ENCODE measurements at regions not wholly inside any gene's neighbourhood (a gene's known extent, or its start where the extent isn't known, plus 50 kb on each side); places are given as distances from the start of the nearest gene placed in this dataset.

- Mint-ChIP-seq H3K4me1 (ENCODE audit: low read depth, unreplicated experiment) (no peaks in the 10 kb centered on the region), H3K27ac (ENCODE audit: unreplicated experiment) (no peak overlapping the region), H3K36me3 (ENCODE audit: insufficient read depth, unreplicated experiment) (no peaks in the 10 kb centered on the region), H3K9me3 (ENCODE audit: unreplicated experiment) (no peaks in the 10 kb centered on the region), H3K4me3 (ENCODE audit: unreplicated experiment) (no peak overlapping the region), H3K27me3 (ENCODE audit: insufficient read depth, unreplicated experiment) (no peaks in the 10 kb centered on the region)
- H3K36me3 ChIP-seq (ENCODE audit: control insufficient read depth, insufficient read depth, low read length): no peaks in the 10 kb centered on the region
- intact Hi-C loops (cut with micrococcal nuclease; ENCODE audit: unreplicated experiment): no loop called here
- no peaks in the 10 kb centered on the region for H3K9me3 ChIP-seq
- no peak overlapping the region for H3K4me3 ChIP-seq (ENCODE audit: low read depth, low read length)
- no TSS peak for BruUV-seq (replicated peaks)
- no peak for TF ChIP-seq CTCF (IDR thresholded peaks at IDR 0.05; ENCODE audit: insufficient read depth in 1 of 2, low read depth in 1 of 2, low read length in 1 of 2, severe bottlenecking in 1 of 2, unreplicated experiment in 1 of 2)
- no peaks in the 10 kb centered on the region for H3K27me3 ChIP-seq (replicated peaks; ENCODE audit: control insufficient read depth, insufficient read depth, low read length)
- no peak for DNase-seq
- H3K4me1 ChIP-seq: no peaks in the 10 kb centered on the region
- ChIA-PET POLR2A (no interaction called here), CTCF (interaction anchor here (0.5 kb wide), 1 partner anchor 604 kb away, joined by 3 read pairs; no protein-coding TSS in a partner anchor)
Measured at GRCh38 chr2:228600265-228600664, 418.8 kb upstream of the SPHKAP start.

- DNase-seq: no peak
- no peak overlapping the region for H3K4me3 ChIP-seq (ENCODE audit: low read depth, low read length)
- no peaks in the 10 kb centered on the region for H3K36me3 Mint-ChIP-seq (ENCODE audit: insufficient read depth, unreplicated experiment)
- no peaks in the 10 kb centered on the region for H3K27me3 ChIP-seq (replicated peaks; ENCODE audit: control insufficient read depth, insufficient read depth, low read length)
- H3K9me3 Mint-ChIP-seq (ENCODE audit: unreplicated experiment): no peaks in the 10 kb centered on the region
- no peak for TF ChIP-seq CTCF (IDR thresholded peaks at IDR 0.05; ENCODE audit: insufficient read depth in 1 of 2, low read depth in 1 of 2, low read length in 1 of 2, severe bottlenecking in 1 of 2, unreplicated experiment in 1 of 2)
- H3K9me3 ChIP-seq: no peaks in the 10 kb centered on the region
- no TSS peak for BruUV-seq (replicated peaks)
- ChIA-PET POLR2A (no interaction called here), CTCF (interaction anchor here (0.5 kb wide), 1 partner anchor 603 kb away, joined by 3 read pairs; no protein-coding TSS in a partner anchor)
- no peak overlapping the region for H3K4me3 Mint-ChIP-seq (ENCODE audit: unreplicated experiment)
- H3K4me1 ChIP-seq: no peaks in the 10 kb centered on the region
- intact Hi-C loops (cut with micrococcal nuclease; ENCODE audit: unreplicated experiment): no loop called here
- H3K36me3 ChIP-seq (ENCODE audit: control insufficient read depth, insufficient read depth, low read length): no peaks in the 10 kb centered on the region
- no peaks in the 10 kb centered on the region for H3K4me1 Mint-ChIP-seq (ENCODE audit: low read depth, unreplicated experiment)
- H3K27me3 Mint-ChIP-seq (ENCODE audit: insufficient read depth, unreplicated experiment): no peaks in the 10 kb centered on the region
- H3K27ac Mint-ChIP-seq (ENCODE audit: unreplicated experiment): no peak overlapping the region
Measured at GRCh38 chr2:228599781-228600180, 418.3 kb upstream of the SPHKAP start.

GRCh38 chr2:228599297-228599696 lies 417.8 kb upstream of the SPHKAP start:
- Histone ChIP-seq H3K27me3 (replicated peaks; ENCODE audit: control insufficient read depth, insufficient read depth, low read length) (no peaks in the 10 kb centered on the region), H3K36me3 (ENCODE audit: control insufficient read depth, insufficient read depth, low read length) (no peaks in the 10 kb centered on the region), H3K4me3 (ENCODE audit: low read depth, low read length) (no peak overlapping the region), H3K9me3 (no peaks in the 10 kb centered on the region), H3K4me1 (no peaks in the 10 kb centered on the region)
- ChIA-PET CTCF (no interaction called here), POLR2A (no interaction called here)
- H3K36me3 Mint-ChIP-seq (ENCODE audit: insufficient read depth, unreplicated experiment): no peaks in the 10 kb centered on the region
- H3K4me1 Mint-ChIP-seq (ENCODE audit: low read depth, unreplicated experiment): no peaks in the 10 kb centered on the region
- H3K9me3 Mint-ChIP-seq (ENCODE audit: unreplicated experiment): no peaks in the 10 kb centered on the region
- H3K4me3 Mint-ChIP-seq (ENCODE audit: unreplicated experiment): no peak overlapping the region
- DNase-seq: no peak
- TF ChIP-seq CTCF (IDR thresholded peaks at IDR 0.05; ENCODE audit: insufficient read depth in 1 of 2, low read depth in 1 of 2, low read length in 1 of 2, severe bottlenecking in 1 of 2, unreplicated experiment in 1 of 2): no peak
- H3K27me3 Mint-ChIP-seq (ENCODE audit: insufficient read depth, unreplicated experiment): no peaks in the 10 kb centered on the region
- no TSS peak for BruUV-seq (replicated peaks)
- intact Hi-C loops (cut with micrococcal nuclease; ENCODE audit: unreplicated experiment): no loop called here
- no peak overlapping the region for H3K27ac Mint-ChIP-seq (ENCODE audit: unreplicated experiment)

Data from Caco-2 (cell line).